H1 (cell line): ENCODE measurements at regions not wholly inside any gene's neighbourhood (a gene's known extent, or its start where the extent isn't known, plus 50 kb on each side); places are given as distances from the start of the nearest gene placed in this dataset.

Source experiments
- CHD7 ChIP-seq: fragments of 300-600 bp; sonication (generic); IDR thresholded peaks from 2 replicates; pipeline ENCODE4 v1.7.1; 2012; ENCODE audit warnings: low read length, moderate library complexity, mild to moderate bottlenecking, inconsistent platforms; ENCODE audit not compliant: insufficient replicate concordance
- MAX ChIP-seq: IDR thresholded peaks from 2 replicates; pipeline ENCODE4 v1.6.1; 2012; ENCODE audit warnings: inconsistent platforms
- RBBP5 ChIP-seq: IDR thresholded peaks from 2 replicates; pipeline ENCODE4 v1.7.1; 2012; ENCODE audit warnings: low read depth, mild to moderate bottlenecking, inconsistent platforms, low read length, moderate library complexity, borderline replicate concordance
- SP1 ChIP-seq: IDR thresholded peaks from 2 replicates; pipeline ENCODE4 v1.6.1; 2011; ENCODE audit warnings: low read depth, low read length
- TEAD4 ChIP-seq: IDR thresholded peaks from 2 replicates; pipeline ENCODE4 v1.6.1; 2012; ENCODE audit warnings: low read depth, low read length, inconsistent platforms, mixed read lengths
- TF ChIP-seq, protein P1 (sequence below), 3 experiments: IDR thresholded peaks; 1 replicate in 2 of 3; 2 replicates in 1 of 3; pipeline versions ENCODE4 v1.5.1 to v1.6.1; 2011; ENCODE audit warnings: low read length in 3 of 3, mild to moderate bottlenecking in 3 of 3, inconsistent platforms in 2 of 3, low read depth in 1 of 3, moderate library complexity in 1 of 3; ENCODE audit not compliant: insufficient read depth in 1 of 3; ENCODE audit errors: control extremely low read depth in 1 of 3
- TF ChIP-seq, protein P2 (sequence below): IDR thresholded peaks from 2 replicates; pipeline ENCODE4 v1.6.1; 2012; ENCODE audit warnings: low read length, inconsistent platforms

- no peak for TF ChIP-seq CHD7
- 0 out of 2 replicates have a peak, but pooled peaks have one; percentile 29 for TF ChIP-seq RBBP5
- TF ChIP-seq, protein P1, sequence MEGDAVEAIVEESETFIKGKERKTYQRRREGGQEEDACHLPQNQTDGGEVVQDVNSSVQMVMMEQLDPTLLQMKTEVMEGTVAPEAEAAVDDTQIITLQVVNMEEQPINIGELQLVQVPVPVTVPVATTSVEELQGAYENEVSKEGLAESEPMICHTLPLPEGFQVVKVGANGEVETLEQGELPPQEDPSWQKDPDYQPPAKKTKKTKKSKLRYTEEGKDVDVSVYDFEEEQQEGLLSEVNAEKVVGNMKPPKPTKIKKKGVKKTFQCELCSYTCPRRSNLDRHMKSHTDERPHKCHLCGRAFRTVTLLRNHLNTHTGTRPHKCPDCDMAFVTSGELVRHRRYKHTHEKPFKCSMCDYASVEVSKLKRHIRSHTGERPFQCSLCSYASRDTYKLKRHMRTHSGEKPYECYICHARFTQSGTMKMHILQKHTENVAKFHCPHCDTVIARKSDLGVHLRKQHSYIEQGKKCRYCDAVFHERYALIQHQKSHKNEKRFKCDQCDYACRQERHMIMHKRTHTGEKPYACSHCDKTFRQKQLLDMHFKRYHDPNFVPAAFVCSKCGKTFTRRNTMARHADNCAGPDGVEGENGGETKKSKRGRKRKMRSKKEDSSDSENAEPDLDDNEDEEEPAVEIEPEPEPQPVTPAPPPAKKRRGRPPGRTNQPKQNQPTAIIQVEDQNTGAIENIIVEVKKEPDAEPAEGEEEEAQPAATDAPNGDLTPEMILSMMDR (IDR thresholded peaks at IDR 0.05; ENCODE audit: control extremely low read depth in 1 of 3, insufficient read depth in 1 of 3, low read depth in 1 of 3, low read length in 3 of 3): no peak
- no peak for TF ChIP-seq MAX
- TF ChIP-seq, protein P2, sequence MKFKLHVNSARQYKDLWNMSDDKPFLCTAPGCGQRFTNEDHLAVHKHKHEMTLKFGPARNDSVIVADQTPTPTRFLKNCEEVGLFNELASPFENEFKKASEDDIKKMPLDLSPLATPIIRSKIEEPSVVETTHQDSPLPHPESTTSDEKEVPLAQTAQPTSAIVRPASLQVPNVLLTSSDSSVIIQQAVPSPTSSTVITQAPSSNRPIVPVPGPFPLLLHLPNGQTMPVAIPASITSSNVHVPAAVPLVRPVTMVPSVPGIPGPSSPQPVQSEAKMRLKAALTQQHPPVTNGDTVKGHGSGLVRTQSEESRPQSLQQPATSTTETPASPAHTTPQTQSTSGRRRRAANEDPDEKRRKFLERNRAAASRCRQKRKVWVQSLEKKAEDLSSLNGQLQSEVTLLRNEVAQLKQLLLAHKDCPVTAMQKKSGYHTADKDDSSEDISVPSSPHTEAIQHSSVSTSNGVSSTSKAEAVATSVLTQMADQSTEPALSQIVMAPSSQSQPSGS: no peak
- peak; percentile 88 for TF ChIP-seq TEAD4
- TF ChIP-seq SP1: no peak
Measured at GRCh38 chr12:5244513-5244972, 187.4 kb upstream of the NTF3 start (continued).
